Transverse colon (tissue), 4 donors: ENCODE measurements at regions not wholly inside any gene's neighbourhood (a gene's known extent, or its start where the extent isn't known, plus 50 kb on each side); places are given as distances from the start of the nearest gene placed in this dataset.

Experiments
- POLR2A ChIP-seq: fragments of 450-650 bp; IDR thresholded peaks from one replicate; pipeline ENCODE4 v1.6.1; 2016; ENCODE audit warnings: antibody characterized with exemption, mild to moderate bottlenecking, moderate library complexity
- POLR2AphosphoS5 ChIP-seq, 3 donors: sonication (generic); formaldehyde crosslinking; IDR thresholded peaks; one replicate each; pipeline ENCODE4 v1.6.1; 2016; ENCODE audit warnings: antibody characterized with exemption in 3 of 3
- TF ChIP-seq, protein P1 (sequence below), 5 experiments: fragments of 200-600 bp in 3 of 5; fragments of 450-650 bp in 2 of 5; sonication (generic) in 3 of 5; IDR thresholded peaks; 1 replicate in 2 of 5; 2 replicates in 3 of 5; pipeline ENCODE4 v1.5.1; 2016 to 2017; ENCODE audit warnings: antibody characterized with exemption in 5 of 5, inconsistent platforms in 3 of 5, mild to moderate bottlenecking in 2 of 5, moderate library complexity in 1 of 5

DNA sequence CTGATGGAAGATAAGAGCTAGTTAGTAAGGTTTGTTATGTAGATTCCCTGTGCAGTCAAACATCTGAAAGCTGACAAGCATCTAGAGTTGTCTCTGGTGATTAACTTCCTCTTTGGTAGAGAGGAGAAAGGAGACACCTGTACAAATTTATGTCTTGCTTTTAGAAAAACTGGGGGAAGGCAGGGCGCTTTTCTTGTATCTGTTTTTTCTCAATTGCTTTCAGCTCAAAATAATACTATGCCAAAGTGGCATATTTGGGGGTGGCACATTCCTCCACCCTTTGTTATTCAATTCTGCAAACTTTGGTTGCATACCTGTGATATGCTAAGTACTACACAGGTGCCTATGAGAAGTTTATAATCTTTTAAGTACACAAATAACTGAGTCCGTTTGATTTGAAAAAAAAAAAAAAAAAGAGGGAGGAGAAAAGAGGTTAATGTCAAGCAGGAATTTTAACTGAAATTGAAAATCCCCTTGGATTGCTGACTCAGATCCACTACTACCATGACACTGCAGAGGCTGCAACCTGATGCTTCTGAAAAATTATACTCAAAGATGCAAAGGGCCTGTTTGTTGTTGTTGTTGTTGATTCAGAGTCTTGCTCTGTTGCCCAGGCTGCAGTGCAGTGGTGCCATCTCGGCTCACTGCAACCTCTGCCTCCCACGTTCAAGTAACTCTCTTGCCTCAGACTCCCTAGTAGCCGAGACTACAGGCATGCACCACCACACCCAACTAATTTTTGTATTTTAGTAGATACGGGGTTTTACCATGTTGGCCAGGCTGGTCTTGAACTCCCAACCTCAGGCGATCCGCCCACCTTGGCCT, 164.8 kb upstream of the NBEA start:
- TF ChIP-seq, protein P1, sequence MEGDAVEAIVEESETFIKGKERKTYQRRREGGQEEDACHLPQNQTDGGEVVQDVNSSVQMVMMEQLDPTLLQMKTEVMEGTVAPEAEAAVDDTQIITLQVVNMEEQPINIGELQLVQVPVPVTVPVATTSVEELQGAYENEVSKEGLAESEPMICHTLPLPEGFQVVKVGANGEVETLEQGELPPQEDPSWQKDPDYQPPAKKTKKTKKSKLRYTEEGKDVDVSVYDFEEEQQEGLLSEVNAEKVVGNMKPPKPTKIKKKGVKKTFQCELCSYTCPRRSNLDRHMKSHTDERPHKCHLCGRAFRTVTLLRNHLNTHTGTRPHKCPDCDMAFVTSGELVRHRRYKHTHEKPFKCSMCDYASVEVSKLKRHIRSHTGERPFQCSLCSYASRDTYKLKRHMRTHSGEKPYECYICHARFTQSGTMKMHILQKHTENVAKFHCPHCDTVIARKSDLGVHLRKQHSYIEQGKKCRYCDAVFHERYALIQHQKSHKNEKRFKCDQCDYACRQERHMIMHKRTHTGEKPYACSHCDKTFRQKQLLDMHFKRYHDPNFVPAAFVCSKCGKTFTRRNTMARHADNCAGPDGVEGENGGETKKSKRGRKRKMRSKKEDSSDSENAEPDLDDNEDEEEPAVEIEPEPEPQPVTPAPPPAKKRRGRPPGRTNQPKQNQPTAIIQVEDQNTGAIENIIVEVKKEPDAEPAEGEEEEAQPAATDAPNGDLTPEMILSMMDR (IDR thresholded peaks at IDR 0.05): no peak
- no peak for TF ChIP-seq POLR2AphosphoS5 (IDR thresholded peaks at IDR 0.05)
- no peak for TF ChIP-seq POLR2A
